ENCODE measurements at regions not wholly inside any gene's neighbourhood (a gene's known extent, or its start where the extent isn't known, plus 50 kb on each side); places are given as distances from the start of the nearest gene placed in this dataset.

DNA sequence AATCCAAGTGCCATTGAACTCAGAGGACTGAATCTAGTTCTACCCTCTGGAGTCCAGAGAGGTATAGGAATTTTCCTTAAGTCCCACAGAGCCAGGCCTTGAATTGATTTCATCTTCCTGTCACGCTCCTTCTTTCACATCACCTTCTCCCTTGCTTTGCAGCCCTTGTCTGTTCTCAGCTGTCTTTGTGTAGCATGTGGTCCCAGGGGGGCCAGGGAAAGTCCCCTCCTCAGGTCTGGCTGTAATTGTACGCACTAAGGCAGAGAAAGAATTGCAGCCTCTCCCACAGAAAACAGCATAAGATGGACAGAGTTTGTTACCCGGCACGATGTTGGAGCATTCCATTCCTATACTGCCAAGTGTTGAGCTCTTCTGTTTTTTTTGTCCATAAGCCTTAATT, 153.6 kb downstream of the FAM78B start:
- TF ChIP-seq EZH2 (IDR thresholded peaks at IDR 0.05; ENCODE audit: borderline replicate concordance, low read length) = no peak
- TF ChIP-seq, protein P1, sequence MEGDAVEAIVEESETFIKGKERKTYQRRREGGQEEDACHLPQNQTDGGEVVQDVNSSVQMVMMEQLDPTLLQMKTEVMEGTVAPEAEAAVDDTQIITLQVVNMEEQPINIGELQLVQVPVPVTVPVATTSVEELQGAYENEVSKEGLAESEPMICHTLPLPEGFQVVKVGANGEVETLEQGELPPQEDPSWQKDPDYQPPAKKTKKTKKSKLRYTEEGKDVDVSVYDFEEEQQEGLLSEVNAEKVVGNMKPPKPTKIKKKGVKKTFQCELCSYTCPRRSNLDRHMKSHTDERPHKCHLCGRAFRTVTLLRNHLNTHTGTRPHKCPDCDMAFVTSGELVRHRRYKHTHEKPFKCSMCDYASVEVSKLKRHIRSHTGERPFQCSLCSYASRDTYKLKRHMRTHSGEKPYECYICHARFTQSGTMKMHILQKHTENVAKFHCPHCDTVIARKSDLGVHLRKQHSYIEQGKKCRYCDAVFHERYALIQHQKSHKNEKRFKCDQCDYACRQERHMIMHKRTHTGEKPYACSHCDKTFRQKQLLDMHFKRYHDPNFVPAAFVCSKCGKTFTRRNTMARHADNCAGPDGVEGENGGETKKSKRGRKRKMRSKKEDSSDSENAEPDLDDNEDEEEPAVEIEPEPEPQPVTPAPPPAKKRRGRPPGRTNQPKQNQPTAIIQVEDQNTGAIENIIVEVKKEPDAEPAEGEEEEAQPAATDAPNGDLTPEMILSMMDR (IDR thresholded peaks at IDR 0.05; ENCODE audit: low read length) = no peak

Data from OCI-LY1 (cell line).